ENCODE measurements at regions not wholly inside any gene's neighbourhood (a gene's known extent, or its start where the extent isn't known, plus 50 kb on each side); places are given as distances from the start of the nearest gene placed in this dataset.

GRCh38 chr5:123785162-123786071, 273.4 kb downstream of the CSNK1G3 start:
- H3K4me3 ChIP-seq (ENCODE audit: low read depth, low read length), result peak overlapping the region; percentile 16
- no peak for TF ChIP-seq CTCF (conservative IDR thresholded peaks at IDR 0.05; ENCODE audit: low read depth, low read length)

GRCh38 chr5:123783421-123783820, 271.4 kb downstream of the CSNK1G3 start:
- no peak overlapping the region for H3K4me3 ChIP-seq (ENCODE audit: low read depth, low read length)
- TF ChIP-seq CTCF (conservative IDR thresholded peaks at IDR 0.05; ENCODE audit: low read depth, low read length), result no peak
- no peak for DNase-seq (ENCODE audit: low read depth)

More at GRCh38 chr5:123785162-123786071, 273.4 kb downstream of the CSNK1G3 start:
- DNase-seq (ENCODE audit: low read depth), result peak; percentile 57

- no peak for DNase-seq (ENCODE audit: low read depth)
- TF ChIP-seq CTCF (conservative IDR thresholded peaks at IDR 0.05; ENCODE audit: low read depth, low read length), result no peak
- no peak overlapping the region for H3K4me3 ChIP-seq (ENCODE audit: low read depth, low read length)
Measured at GRCh38 chr5:123778641-123779040, 266.7 kb downstream of the CSNK1G3 start.

GRCh38 chr5:123776761-123777160, 264.8 kb downstream of the CSNK1G3 start:
- peak; percentile 72 for DNase-seq (ENCODE audit: low read depth)
- no peak for TF ChIP-seq CTCF (conservative IDR thresholded peaks at IDR 0.05; ENCODE audit: low read depth, low read length)
- H3K4me3 ChIP-seq (ENCODE audit: low read depth, low read length), result no peak overlapping the region

GRCh38 chr5:123771715-123772114, 259.7 kb downstream of the CSNK1G3 start:
- no peak overlapping the region for H3K4me3 ChIP-seq (ENCODE audit: low read depth, low read length)
- no peak for DNase-seq (ENCODE audit: low read depth)
- no peak for TF ChIP-seq CTCF (conservative IDR thresholded peaks at IDR 0.05; ENCODE audit: low read depth, low read length)

DNA sequence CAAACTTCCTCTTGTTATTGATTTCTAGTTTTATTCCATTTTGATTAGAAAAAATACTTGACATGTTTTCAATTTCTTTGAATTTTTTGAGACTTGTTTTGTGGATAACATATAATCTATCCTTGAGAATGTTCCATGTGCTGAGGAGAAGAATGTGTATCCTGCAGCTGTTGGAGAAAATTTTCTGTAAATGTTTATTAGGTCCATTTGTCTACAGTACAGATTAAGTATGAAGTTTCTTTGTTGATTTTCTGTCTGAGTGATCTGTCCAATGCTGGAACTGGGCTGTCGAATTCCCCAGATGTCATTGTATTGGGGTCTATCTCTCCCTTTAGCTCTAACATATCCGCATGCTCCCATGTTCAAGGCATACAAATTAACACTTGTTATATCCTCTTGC, 251.2 kb downstream of the CSNK1G3 start:
- no peak for TF ChIP-seq CTCF (conservative IDR thresholded peaks at IDR 0.05; ENCODE audit: low read depth, low read length)
- DNase-seq (ENCODE audit: low read depth), result no peak
- no peak overlapping the region for H3K4me3 ChIP-seq (ENCODE audit: low read depth, low read length)

- H3K4me3 ChIP-seq (ENCODE audit: low read depth, low read length), result no peak overlapping the region
- TF ChIP-seq CTCF (conservative IDR thresholded peaks at IDR 0.05; ENCODE audit: low read depth, low read length), result no peak
- no peak for DNase-seq (ENCODE audit: low read depth)
Measured at GRCh38 chr5:123756816-123757215, 244.8 kb downstream of the CSNK1G3 start.

Data from choroid plexus epithelial cell (primary cell).